PC-3 (cell line): ENCODE measurements at regions not wholly inside any gene's neighbourhood (a gene's known extent, or its start where the extent isn't known, plus 50 kb on each side); places are given as distances from the start of the nearest gene placed in this dataset.

ENCODE experiments used
- ATAC-seq: fragments of 200-7000 bp; cut with Tn5 transposase; 2 replicates; pipeline ENCODE4 v1.9.1; 2020; ENCODE audit warnings: mild to moderate bottlenecking, moderate library complexity
- BruUV-seq: library from RNA; stranded (reverse); fragments of 400-500 nt; replicated peaks from 2 replicates; lab custom pipeline; 2021; lab: Mats Ljungman, UMichigan
- CTCF ChIA-PET: fragments of 300-600 bp; sonication (Branson Sonifier 250); formaldehyde crosslinking; loops from one replicate; lab custom pipeline; 2022; ENCODE audit warnings: antibody characterized with exemption; lab: Charles Lee
- POLR2A ChIA-PET: fragments of 300-600 bp; sonication (Branson Sonifier 250); formaldehyde crosslinking; loops from one replicate; lab custom pipeline; 2022; ENCODE audit warnings: antibody characterized with exemption; ENCODE audit not compliant: unreplicated experiment; lab: Charles Lee
- DNase-seq: peaks from one replicate; pipeline ENCODE4 v3.0.0-alpha.2; 2015
- H2AFZ ChIP-seq: fragments of 300-600 bp; sonication (generic); 2 replicates; pipeline ENCODE4 v1.6.0; 2016; ENCODE audit warnings: antibody characterized with exemption, low read length
- H3F3A ChIP-seq: fragments of 300-600 bp; sonication (generic); one replicate; pipeline ENCODE4 v1.6.0; 2017; ENCODE audit warnings: antibody characterized with exemption, low read length, control low read depth, mild to moderate bottlenecking; ENCODE audit not compliant: unreplicated experiment
- H3K27ac ChIP-seq: fragments of 300-600 bp; sonication (generic); 2 replicates; pipeline ENCODE4 v1.5.1; 2016; ENCODE audit warnings: mild to moderate bottlenecking, low read length
- H3K27me3 ChIP-seq: fragments of 300-600 bp; sonication (generic); 2 replicates; pipeline ENCODE4 v1.6.1; 2016; ENCODE audit warnings: low read length, mixed read lengths
- H3K36me3 ChIP-seq: fragments of 300-600 bp; sonication (generic); 2 replicates; pipeline ENCODE4 v1.6.1; 2016; ENCODE audit warnings: low read depth, mixed run types, low read length, mixed read lengths
- H3K4me1 ChIP-seq: fragments of 300-600 bp; sonication (generic); 2 replicates; pipeline ENCODE4 v1.5.1; 2016; ENCODE audit warnings: low read length; ENCODE audit not compliant: insufficient read depth
- H3K4me2 ChIP-seq: fragments of 300-600 bp; sonication (generic); 2 replicates; pipeline ENCODE4 v1.6.0; 2016; ENCODE audit warnings: low read length
- H3K4me3 ChIP-seq: fragments of 300-600 bp; sonication (generic); 2 replicates; pipeline ENCODE4 v1.5.1; 2016; ENCODE audit warnings: mild to moderate bottlenecking, low read length, mixed read lengths
- H3K79me2 ChIP-seq: fragments of 300-600 bp; sonication (generic); 2 replicates; pipeline ENCODE4 v1.6.1; 2017; ENCODE audit warnings: low read length, mixed read lengths
- H3K9ac ChIP-seq: fragments of 300-600 bp; sonication (generic); 2 replicates; pipeline ENCODE4 v1.6.0; 2016; ENCODE audit warnings: mild to moderate bottlenecking, low read length
- H3K9me2 ChIP-seq: fragments of 300-600 bp; sonication (generic); replicated peaks from 2 replicates; pipeline ENCODE4 v1.6.1; 2016; ENCODE audit warnings: mixed run types, low read length, mixed read lengths
- H3K9me3 ChIP-seq: fragments of 300-600 bp; sonication (generic); 2 replicates; pipeline ENCODE4 v1.6.1; 2016; ENCODE audit warnings: low read length, mixed read lengths
- H4K20me1 ChIP-seq: fragments of 300-600 bp; sonication (generic); 2 replicates; pipeline ENCODE4 v1.6.1; 2016; ENCODE audit warnings: low read length, mixed read lengths
- CTCF ChIP-seq: fragments of 300-600 bp; sonication (generic); conservative IDR thresholded peaks from 2 replicates; pipeline ENCODE4 v1.5.1; 2017; ENCODE audit warnings: antibody characterized with exemption, low read depth, mild to moderate bottlenecking, low read length
- EZH2 ChIP-seq: fragments of 300-600 bp; sonication (generic); IDR thresholded peaks from one replicate; pipeline ENCODE4 v1.6.1; 2017; ENCODE audit warnings: antibody characterized with exemption, mild to moderate bottlenecking, low read length; ENCODE audit not compliant: unreplicated experiment
- EZH2phosphoT487 ChIP-seq: fragments of 300-600 bp; sonication (generic); IDR thresholded peaks from 2 replicates; pipeline ENCODE4 v1.6.1; 2018; ENCODE audit warnings: mild to moderate bottlenecking, antibody characterized with exemption, low read length, borderline replicate concordance
- intact Hi-C: fragments of 100-400 bp; cut with micrococcal nuclease; formaldehyde crosslinking; loops from 2 replicates; pipeline ENCODE4 v1.9.0; 2023

DNA sequence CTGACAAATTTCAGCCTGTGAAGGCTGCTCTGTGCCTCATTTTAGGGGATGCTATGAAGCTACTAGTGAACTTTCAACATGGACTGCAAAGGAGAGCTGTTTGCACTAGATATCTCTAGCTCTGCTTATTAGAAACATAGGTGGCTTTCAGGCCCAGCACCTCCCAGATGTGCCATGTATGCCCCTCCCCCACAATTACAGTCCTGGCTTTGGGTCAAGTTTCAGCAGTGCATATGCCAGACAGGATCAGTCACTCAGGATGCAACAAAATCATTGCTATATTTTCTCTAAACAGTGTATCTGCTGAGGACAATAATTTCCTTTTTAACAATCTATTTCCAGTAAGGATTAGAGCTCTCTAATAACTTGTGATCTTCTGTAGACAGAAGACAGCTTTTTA, 178.8 kb upstream of the STAC start:
- POLR2A ChIA-PET, result no interaction called here
- H3K9ac ChIP-seq, result no peak overlapping the region
- no peaks in the 10 kb centered on the region for H3K27me3 ChIP-seq
- no peaks in the 10 kb centered on the region for H3K9me2 ChIP-seq
- no peaks in the 10 kb centered on the region for H3K79me2 ChIP-seq
- no TSS peak for BruUV-seq
- ATAC-seq (no peak; the same call in 1 of the 2 replicates), DNase-seq (peak; percentile 18)
- no peaks in the 10 kb centered on the region for H3K9me3 ChIP-seq
- no peak overlapping the region for H3K4me2 ChIP-seq
- intact Hi-C loops, result no loop called here
- H3K4me1 ChIP-seq, result peaks cover 9% of the 10 kb centered on the region
- H4K20me1 ChIP-seq, result no peaks in the 10 kb centered on the region
- CTCF ChIA-PET, result no interaction called here
- no peak for TF ChIP-seq CTCF
- TF ChIP-seq EZH2, result no peak
- TF ChIP-seq EZH2phosphoT487, result no peak
- H3K36me3 ChIP-seq, result no peaks in the 10 kb centered on the region
- no peak overlapping the region for H2AFZ ChIP-seq
- no peak overlapping the region for H3K4me3 ChIP-seq
- H3F3A ChIP-seq, result no peaks in the 10 kb centered on the region
- H3K27ac ChIP-seq, result no peak overlapping the region

DNA sequence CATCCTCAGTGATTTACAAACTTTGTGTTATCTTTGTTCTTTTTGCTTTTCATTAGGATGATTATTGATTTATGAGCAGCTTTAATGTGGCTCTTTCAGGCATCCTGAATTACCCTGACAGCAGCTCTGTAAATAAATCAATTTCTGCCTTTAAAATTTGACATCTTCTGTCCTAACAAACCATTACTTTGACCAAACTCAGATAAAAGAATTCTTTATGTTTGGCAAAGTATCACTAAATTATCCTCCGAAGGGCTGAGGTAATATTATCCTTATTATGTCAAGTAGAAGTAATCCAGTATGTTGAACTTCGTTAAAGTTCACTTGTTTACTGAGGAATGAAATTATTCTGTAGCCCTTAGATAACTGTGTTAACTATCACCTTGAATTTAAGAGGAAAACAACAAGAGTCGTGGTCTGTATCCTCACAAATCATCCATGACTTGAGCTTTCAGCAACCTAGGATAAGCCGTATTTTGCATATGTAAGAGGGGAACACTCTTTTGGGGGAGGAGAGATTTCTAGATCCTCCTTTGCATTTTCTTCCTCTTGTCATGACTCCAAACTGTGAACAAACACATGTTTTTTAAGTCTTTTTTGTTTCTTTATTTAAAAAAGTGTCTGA, 173.2 kb upstream of the STAC start:
- no peaks in the 10 kb centered on the region for H3K79me2 ChIP-seq
- peaks cover 1% of the 10 kb centered on the region for H3K4me1 ChIP-seq
- H3K27ac ChIP-seq, result no peak overlapping the region
- ChIA-PET POLR2A (interaction anchor here (0.6 kb wide), 1 partner anchor 348 kb away, joined by 3 read pairs; no protein-coding TSS in a partner anchor), CTCF (no interaction called here)
- H3K36me3 ChIP-seq, result no peaks in the 10 kb centered on the region
- no peak overlapping the region for H2AFZ ChIP-seq
- no peaks in the 10 kb centered on the region for H3F3A ChIP-seq
- DNase-seq, result no peak
- ATAC-seq, result no peak
- no TSS peak for BruUV-seq
- H3K9ac ChIP-seq, result no peak overlapping the region
- H3K9me2 ChIP-seq, result no peaks in the 10 kb centered on the region
- H4K20me1 ChIP-seq, result no peaks in the 10 kb centered on the region
- no peaks in the 10 kb centered on the region for H3K9me3 ChIP-seq
- no peak for TF ChIP-seq EZH2
- no peak for TF ChIP-seq EZH2phosphoT487
- no peak for TF ChIP-seq CTCF
- H3K4me3 ChIP-seq, result no peak overlapping the region
- no peak overlapping the region for H3K4me2 ChIP-seq
- intact Hi-C loops, result no loop called here
- no peaks in the 10 kb centered on the region for H3K27me3 ChIP-seq

DNA sequence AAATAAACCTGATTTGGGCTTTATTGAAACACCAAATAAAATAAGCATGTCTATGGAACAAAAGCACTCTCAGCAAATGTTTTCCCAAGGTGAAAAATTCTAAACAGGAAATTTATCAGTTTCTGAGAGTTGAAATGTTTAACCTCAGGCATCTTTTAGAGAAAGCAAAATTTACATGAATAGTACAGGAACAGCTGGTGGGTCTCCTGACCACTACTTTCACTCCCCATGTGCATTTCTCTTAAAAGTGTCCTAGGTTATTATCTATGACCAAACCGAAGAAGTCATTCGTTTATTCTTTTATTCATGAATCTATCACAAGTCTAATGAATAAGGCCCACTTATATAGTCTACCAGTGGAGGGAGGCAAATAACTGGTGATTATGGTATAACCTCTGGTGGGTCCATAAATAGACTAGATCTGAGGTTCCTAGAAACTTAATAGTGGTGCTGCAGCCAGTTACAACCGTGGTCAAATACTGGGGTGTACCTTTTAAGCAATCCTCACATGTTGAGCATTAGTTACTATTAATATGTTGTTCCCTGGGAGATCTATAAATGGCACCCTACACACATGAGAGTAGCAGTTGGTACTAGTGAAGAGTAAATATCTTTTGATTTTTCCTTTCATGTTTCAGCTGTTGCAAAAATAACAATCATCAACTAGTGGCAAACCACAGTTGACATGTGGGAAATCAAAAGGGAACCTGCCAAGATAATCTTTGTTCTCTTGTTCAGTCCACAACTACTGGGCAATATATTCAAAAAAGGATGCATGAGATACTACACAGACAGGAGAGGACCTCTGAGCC, 169.3 kb upstream of the STAC start:
- Histone ChIP-seq H3K27me3 (no peaks in the 10 kb centered on the region), H3K9ac (no peak overlapping the region), H3K79me2 (no peaks in the 10 kb centered on the region), H3K4me2 (no peak overlapping the region), H2AFZ (no peak overlapping the region), H3K36me3 (no peaks in the 10 kb centered on the region), H3K9me3 (no peaks in the 10 kb centered on the region), H3K27ac (no peak overlapping the region), H3K9me2 (no peaks in the 10 kb centered on the region), H3K4me1 (peaks cover 11% of the 10 kb centered on the region), H3F3A (no peaks in the 10 kb centered on the region), H4K20me1 (no peaks in the 10 kb centered on the region), H3K4me3 (no peak overlapping the region)
- TF ChIP-seq EZH2 (no peak), EZH2phosphoT487 (no peak), CTCF (no peak)
- ChIA-PET CTCF (no interaction called here), POLR2A (no interaction called here)
- intact Hi-C loops, result loop anchor here (5.0 to 10.0 kb wide), 4 partner anchors 84 to 494 kb away; no protein-coding TSS in a partner anchor
- BruUV-seq, result no TSS peak
- DNase-seq, result no peak
- no peak for ATAC-seq
